Mucosa of rectum (tissue), 2 donors: ENCODE measurements at regions not wholly inside any gene's neighbourhood (a gene's known extent, or its start where the extent isn't known, plus 50 kb on each side); places are given as distances from the start of the nearest gene placed in this dataset.
"Not testable (repeated sequence)": the region's sequence is repeated elsewhere in the genome, so short reads cannot be mapped to it uniquely, and the experiment has no call there.

ENCODE experiments used
- H3K27ac ChIP-seq, 2 donors: one replicate each; pipeline ENCODE4 v1.7.0; 2013; ENCODE audit warnings: inconsistent platforms in 2 of 2, low read depth in 2 of 2, low read length in 2 of 2
- H3K27me3 ChIP-seq, 2 donors: one replicate each; pipeline ENCODE4 v1.7.0; 2013; ENCODE audit warnings: low read length in 2 of 2; ENCODE audit not compliant: control insufficient read depth in 2 of 2, insufficient read depth in 2 of 2
- H3K36me3 ChIP-seq, 2 donors: one replicate each; pipeline ENCODE4 v1.7.0; 2013; ENCODE audit warnings: low read length in 2 of 2; ENCODE audit not compliant: control insufficient read depth in 2 of 2, insufficient read depth in 2 of 2
- H3K4me1 ChIP-seq, 2 donors: one replicate each; pipeline ENCODE4 v1.7.0; 2013; ENCODE audit warnings: low read length in 2 of 2, mild to moderate bottlenecking in 1 of 2; ENCODE audit not compliant: control insufficient read depth in 2 of 2, insufficient read depth in 2 of 2
- H3K4me3 ChIP-seq, 2 donors: one replicate each; pipeline ENCODE4 v1.7.0; 2013; ENCODE audit warnings: low read length in 2 of 2
- H3K9ac ChIP-seq, 2 donors: one replicate each; pipeline ENCODE4 v1.7.0; 2013; ENCODE audit warnings: low read length in 2 of 2, low read depth in 1 of 2, mild to moderate bottlenecking in 1 of 2
- H3K9me3 ChIP-seq, 2 donors: one replicate each; pipeline ENCODE4 v1.7.0; 2013; ENCODE audit warnings: low read length in 2 of 2; ENCODE audit not compliant: control insufficient read depth in 2 of 2
- donor health status: healthy.
- donor health status: Normal muscosa, but diverticular disease.

DNA sequence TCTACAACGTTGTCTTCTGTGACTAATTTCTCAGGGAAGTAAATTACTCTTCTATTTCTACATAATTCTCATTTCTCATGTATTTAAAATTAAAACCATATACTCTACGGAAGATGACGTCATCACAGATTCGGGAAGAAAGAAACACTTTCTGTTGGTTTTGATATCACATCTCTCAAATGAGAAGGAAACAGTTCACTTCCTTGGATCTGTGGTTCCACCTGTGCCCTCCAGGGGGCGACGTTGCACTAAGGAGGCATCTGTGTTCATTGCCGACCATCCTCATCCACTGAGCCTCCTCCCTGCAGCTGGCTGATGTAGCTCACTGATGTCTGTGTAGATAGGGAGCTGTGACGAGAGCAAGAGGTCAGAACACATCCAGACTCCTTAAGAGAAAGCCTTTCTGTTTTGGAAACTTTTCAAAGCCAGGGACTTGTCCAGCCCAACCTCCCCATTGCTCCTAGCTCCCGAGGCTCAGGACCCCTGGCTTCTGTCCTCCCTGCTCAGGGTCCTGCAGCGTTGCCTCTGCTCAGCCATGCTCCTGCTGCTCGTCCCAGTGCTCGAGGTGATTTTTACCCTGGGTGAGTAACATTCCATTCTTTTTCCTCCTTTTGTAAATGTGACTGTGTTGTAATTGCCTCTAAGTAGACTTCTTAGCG is 172.7 kb upstream of the OR4E1 start:
- Histone ChIP-seq H3K27me3 (no peaks in the 10 kb centered on the region), H3K4me3 (no peak overlapping the region), H3K9me3 (no peaks in the 10 kb centered on the region), H3K27ac (no peak overlapping the region), H3K4me1 (no peaks in the 10 kb centered on the region), H3K36me3 (no peaks in the 10 kb centered on the region), H3K9ac (no peak overlapping the region)

DNA sequence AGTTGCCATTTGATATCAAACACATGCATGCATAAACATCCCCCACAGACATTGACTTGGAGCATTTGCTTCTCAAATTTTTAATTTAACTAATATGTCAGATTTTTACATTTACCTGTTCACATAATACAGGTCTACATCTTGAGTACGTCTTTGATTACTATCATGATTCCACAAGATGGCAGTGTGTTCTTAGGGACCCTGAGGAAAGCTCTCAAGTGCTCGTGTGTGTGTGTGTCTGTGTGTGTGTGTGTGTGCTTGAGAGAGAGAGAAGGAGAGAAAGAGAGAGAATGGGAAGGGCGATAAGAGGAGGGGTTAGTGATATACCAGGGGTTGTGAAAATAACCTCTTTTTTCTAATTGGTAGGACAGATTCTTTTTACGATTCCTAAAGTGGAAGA is 167.1 kb upstream of the OR4E1 start:
- Histone ChIP-seq H3K9ac (no peak overlapping the region), H3K9me3 (no peaks in the 10 kb centered on the region), H3K4me1 (no peaks in the 10 kb centered on the region), H3K4me3 (no peak overlapping the region), H3K36me3 (no peaks in the 10 kb centered on the region), H3K27me3 (no peaks in the 10 kb centered on the region), H3K27ac (no peak overlapping the region)

GRCh38 chr14:21833836-21834235 is 160.2 kb upstream of the OR4E1 start:
- Histone ChIP-seq H3K9ac (no peak overlapping the region), H3K4me1 (no peaks in the 10 kb centered on the region), H3K9me3 (no peaks in the 10 kb centered on the region), H3K27me3 (no peaks in the 10 kb centered on the region), H3K4me3 (no peak overlapping the region), H3K27ac (no peak overlapping the region), H3K36me3 (no peaks in the 10 kb centered on the region)

GRCh38 chr14:21825845-21826244 is 152.2 kb upstream of the OR4E1 start:
- no peaks in the 10 kb centered on the region for H3K27me3 ChIP-seq
- H3K27ac ChIP-seq = no peak overlapping the region
- H3K9me3 ChIP-seq = no peaks in the 10 kb centered on the region
- no peaks in the 10 kb centered on the region for H3K36me3 ChIP-seq
- H3K4me3 ChIP-seq = no peak overlapping the region
- H3K4me1 ChIP-seq = no peaks in the 10 kb centered on the region
- H3K9ac ChIP-seq = no peak overlapping the region

- H3K4me3 ChIP-seq = no peak overlapping the region
- H3K9ac ChIP-seq = no peak overlapping the region
- no peaks in the 10 kb centered on the region for H3K4me1 ChIP-seq
- H3K9me3 ChIP-seq = no peaks in the 10 kb centered on the region
- H3K27ac ChIP-seq = no peak overlapping the region
- no peaks in the 10 kb centered on the region for H3K27me3 ChIP-seq
- H3K36me3 ChIP-seq = no peaks in the 10 kb centered on the region
Observed at GRCh38 chr14:21825149-21825743, 151.6 kb upstream of the OR4E1 start.

DNA sequence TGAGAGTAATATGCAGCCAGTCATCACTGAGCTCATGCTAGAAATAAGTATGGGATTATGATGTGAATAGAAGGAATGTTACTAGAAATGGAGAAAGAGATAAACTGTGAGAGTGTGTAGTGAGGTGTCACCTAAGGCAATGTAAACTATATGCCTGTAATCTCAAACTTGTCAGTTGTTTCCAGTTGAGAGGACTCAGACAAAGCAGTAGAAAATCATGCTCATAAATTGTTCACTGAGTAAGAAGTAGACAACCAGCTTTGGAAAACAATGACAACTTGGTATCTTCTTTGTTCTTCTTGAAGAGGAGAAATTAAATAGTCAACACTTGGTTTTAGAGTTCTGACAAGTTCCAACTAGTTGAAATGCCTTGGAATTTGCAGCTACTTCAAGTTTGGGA is 148.5 kb upstream of the OR4E1 start:
- Histone ChIP-seq H3K36me3 (no peaks in the 10 kb centered on the region), H3K4me3 (no peak overlapping the region), H3K9ac (no peak overlapping the region), H3K9me3 (no peaks in the 10 kb centered on the region), H3K27me3 (no peaks in the 10 kb centered on the region), H3K4me1 (no peaks in the 10 kb centered on the region), H3K27ac (no peak overlapping the region)

GRCh38 chr14:21820631-21821030 is 147.0 kb upstream of the OR4E1 start:
- H3K4me1 ChIP-seq = no peaks in the 10 kb centered on the region
- H3K9ac ChIP-seq = no peak overlapping the region
- no peak overlapping the region for H3K4me3 ChIP-seq
- no peak overlapping the region for H3K27ac ChIP-seq
- no peaks in the 10 kb centered on the region for H3K36me3 ChIP-seq
- H3K9me3 ChIP-seq = no peaks in the 10 kb centered on the region
- H3K27me3 ChIP-seq = no peaks in the 10 kb centered on the region

- H3K9ac ChIP-seq, H3K4me3 ChIP-seq, H3K27ac ChIP-seq, H3K4me1 ChIP-seq, H3K27me3 ChIP-seq, H3K36me3 ChIP-seq, H3K9me3 ChIP-seq: not testable (repeated sequence)
Observed at GRCh38 chr14:21819891-21820290, 146.3 kb upstream of the OR4E1 start.

DNA sequence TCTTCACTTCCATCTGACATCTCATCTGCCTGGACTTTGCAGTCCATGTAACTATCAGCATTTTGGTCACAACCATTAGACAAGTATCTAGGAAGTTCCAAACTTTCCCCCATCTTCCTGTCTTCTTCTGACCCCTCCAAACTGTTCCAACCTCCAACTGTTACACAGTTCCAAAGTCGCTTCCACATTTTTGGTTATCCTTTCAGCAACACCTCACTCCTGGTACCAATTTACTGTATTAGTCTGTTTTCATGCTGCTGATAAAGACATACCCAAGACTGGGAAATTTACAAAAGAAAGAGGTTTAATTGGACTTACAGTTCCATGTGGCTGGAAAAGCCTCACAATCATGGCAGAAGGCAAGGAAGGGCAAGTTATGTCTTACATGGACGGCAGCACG is 143.4 kb upstream of the OR4E1 start:
- not testable (repeated sequence) for H3K27ac ChIP-seq, H3K36me3 ChIP-seq, H3K4me1 ChIP-seq, H3K4me3 ChIP-seq, H3K9me3 ChIP-seq, H3K27me3 ChIP-seq, H3K9ac ChIP-seq

- Histone ChIP-seq H3K36me3 (no peaks in the 10 kb centered on the region), H3K9ac (no peak overlapping the region), H3K9me3 (no peaks in the 10 kb centered on the region), H3K4me1 (no peaks in the 10 kb centered on the region), H3K27me3 (no peaks in the 10 kb centered on the region), H3K27ac (no peak overlapping the region), H3K4me3 (no peak overlapping the region)
Observed at GRCh38 chr14:21807975-21808374, 134.4 kb upstream of the OR4E1 start.
